DMS53 treated with DMSO at 0.1 percent for 48 hours (cell line): ENCODE measurements at regions not wholly inside any gene's neighbourhood (a gene's known extent, or its start where the extent isn't known, plus 50 kb on each side); places are given as distances from the start of the nearest gene placed in this dataset.

Source experiments
- DNase-seq: peaks from one replicate; lab custom pipeline; 2025; ENCODE audit not compliant: unreplicated experiment; lab: John Stamatoyannopoulos, UW

DNA sequence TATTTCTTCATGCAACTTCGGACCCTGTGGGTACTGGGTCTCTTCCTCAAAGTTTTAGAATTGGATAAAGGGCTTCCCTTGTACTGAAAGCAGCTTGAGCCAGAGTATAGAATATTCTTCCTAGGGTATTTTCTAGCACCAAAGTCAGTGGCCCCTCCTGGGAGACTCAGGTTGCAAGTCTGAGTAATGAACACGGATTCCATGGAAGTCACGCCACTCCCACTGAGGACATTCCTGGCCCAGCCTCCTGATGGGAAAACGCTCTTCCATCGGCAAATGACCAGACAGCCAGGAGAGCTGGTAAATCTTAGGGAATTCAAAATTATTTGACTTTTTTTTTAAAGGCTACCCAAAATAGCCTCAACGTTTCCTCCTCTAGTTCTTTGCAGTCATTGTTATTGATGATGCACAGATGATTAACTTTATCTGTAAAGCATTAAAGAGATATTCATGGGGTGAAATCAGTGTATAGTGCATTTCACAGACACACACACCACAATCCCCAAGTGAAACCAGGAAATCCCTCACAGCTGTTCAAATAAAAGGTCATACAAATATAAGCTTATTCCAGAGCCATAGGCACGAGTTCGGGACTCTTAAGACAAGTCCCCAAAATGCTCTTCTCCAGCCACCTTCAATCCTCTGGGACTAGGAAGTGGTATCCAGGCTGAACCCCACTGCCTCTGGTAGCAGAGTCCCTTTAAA is 248.8 kb downstream of the SOD2 start:
- DNase-seq, result no peak

GRCh38 chr6:159443417-159443920 is 249.6 kb downstream of the SOD2 start:
- no peak for DNase-seq

GRCh38 chr6:159441704-159441981 is 251.4 kb downstream of the SOD2 start:
- no peak for DNase-seq

GRCh38 chr6:159440911-159441703 is 251.9 kb downstream of the SOD2 start:
- DNase-seq, result no peak

- DNase-seq, result no peak
Measured at GRCh38 chr6:159440349-159440748, 252.7 kb downstream of the SOD2 start.

GRCh38 chr6:159439651-159440050 is 253.4 kb downstream of the SOD2 start:
- DNase-seq, result no peak

DNA sequence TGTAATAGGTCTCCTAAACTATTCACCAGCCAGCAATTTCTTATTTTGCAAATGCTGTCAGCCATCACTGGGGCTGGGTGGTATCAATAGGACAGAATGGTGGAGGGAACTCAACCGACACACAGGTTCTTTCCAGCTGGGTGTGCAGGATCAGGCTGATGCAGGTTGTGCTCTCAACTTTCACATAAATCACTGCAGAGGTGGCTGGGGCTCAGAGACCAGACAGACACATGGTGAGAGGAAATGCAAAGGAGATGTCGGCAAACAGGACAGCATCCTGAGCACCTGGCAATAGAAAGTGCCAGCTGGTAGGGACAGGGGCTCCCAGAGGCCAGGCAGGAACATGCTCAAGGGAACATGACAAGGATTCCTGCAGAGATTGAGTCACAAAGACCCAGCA is 254.9 kb downstream of the SOD2 start:
- DNase-seq, result no peak

DNA sequence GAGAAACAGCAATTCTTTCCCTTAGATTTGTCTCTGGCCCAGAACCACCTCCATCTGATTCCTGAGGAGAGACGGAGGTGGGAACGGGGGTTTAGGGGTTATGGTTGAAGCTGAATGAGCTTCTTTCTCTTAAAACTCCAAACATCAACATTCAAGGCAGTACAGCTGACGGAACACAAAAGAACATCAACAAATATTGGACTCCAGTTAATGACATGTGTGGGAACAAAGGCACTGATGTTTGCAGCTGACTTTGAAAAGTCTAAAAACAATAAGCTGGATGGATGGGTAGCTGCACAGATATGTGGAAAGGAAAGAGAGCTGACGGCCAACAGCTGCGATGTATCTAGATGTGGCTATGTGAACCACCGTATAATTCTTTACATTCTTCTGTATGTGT is 256.5 kb downstream of the SOD2 start:
- no peak for DNase-seq

DNA sequence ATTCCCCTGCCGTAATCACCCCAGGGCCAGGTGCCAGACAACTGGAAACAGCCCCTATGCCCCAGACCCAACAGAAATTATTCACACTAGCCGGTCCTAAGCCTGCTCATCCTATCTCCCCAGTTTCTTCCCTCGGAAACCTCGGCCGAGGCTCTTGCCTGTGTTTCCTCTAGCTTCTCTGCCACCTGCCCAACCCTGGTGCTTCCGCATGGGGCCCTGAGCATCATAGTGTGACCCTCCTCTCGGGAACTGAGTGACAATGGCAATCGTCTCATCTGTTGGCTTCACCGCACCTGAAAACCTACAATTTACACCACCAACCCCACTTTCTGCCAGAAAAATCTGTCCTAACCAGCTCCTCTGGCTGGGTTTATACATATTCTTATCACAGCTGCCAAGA is 257.3 kb downstream of the SOD2 start:
- no peak for DNase-seq

DNA sequence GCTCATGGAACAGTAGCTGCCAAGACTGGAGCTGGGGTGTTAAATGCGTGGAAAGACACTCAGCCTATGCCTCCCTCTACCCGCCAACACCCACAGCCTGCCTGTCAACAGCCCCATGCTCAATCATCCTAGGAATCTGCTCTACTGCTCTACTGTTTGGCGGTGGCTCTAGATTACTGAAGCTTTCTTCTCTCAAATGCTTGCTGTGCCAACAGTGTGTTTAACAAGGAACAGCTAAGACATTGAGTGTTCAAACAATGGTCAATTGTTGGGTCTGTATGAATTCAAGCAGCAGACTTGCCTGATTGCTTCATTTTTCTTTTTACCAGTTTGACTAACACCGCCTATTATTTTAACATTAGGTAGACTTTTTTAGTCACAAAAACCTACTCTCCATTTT is 258.6 kb downstream of the SOD2 start:
- no peak for DNase-seq

DNA sequence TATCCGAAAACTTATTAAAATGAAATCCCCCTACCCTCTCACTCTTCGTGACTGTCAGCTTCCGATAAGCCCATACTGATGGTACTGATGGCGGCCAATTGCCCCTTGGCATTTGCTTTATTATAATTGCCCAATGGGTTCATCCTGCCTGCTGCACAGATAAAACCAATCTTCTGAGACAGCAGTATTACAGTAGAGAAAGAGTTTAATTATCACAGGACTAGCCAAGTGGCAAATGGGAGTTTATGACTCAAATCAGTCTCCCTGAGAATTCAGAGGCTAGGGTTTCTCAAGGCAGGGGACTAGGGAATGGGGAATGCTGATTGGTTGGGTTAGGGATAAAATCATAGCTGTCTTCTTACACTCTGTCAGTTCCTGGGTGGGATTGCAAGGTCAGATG is 259.5 kb downstream of the SOD2 start:
- DNase-seq, result no peak

- no peak for DNase-seq
Measured at GRCh38 chr6:159431750-159432149, 261.3 kb downstream of the SOD2 start.

GRCh38 chr6:159430323-159430722 is 261.1 kb downstream of the FNDC1 start:
- no peak for DNase-seq

- DNase-seq, result no peak
Measured at GRCh38 chr6:159429433-159429832, 260.2 kb downstream of the FNDC1 start.

- DNase-seq, result no peak
Measured at GRCh38 chr6:159427771-159428170, 258.6 kb downstream of the FNDC1 start.

DNA sequence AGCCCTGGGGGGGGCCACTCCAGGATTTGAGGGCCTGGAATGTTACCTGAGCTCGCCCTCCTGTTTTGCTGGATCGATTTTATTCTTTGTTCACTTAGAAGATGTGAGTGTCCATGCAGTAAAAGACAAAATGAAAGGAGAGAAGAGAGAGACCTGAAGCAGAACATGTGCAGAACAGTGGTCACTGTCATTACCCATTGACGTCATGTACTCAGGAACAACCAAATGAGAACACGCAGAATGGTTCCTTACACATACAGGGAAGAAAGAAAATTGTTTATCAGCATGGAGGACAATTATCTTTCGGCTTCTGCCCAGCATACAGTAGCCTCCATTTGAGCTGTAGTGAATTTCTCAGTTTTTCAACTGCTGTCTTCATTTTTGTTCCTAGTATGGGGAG is 258.1 kb downstream of the FNDC1 start:
- DNase-seq, result no peak

- DNase-seq, result no peak
Measured at GRCh38 chr6:159425421-159425820, 256.2 kb downstream of the FNDC1 start.

DNA sequence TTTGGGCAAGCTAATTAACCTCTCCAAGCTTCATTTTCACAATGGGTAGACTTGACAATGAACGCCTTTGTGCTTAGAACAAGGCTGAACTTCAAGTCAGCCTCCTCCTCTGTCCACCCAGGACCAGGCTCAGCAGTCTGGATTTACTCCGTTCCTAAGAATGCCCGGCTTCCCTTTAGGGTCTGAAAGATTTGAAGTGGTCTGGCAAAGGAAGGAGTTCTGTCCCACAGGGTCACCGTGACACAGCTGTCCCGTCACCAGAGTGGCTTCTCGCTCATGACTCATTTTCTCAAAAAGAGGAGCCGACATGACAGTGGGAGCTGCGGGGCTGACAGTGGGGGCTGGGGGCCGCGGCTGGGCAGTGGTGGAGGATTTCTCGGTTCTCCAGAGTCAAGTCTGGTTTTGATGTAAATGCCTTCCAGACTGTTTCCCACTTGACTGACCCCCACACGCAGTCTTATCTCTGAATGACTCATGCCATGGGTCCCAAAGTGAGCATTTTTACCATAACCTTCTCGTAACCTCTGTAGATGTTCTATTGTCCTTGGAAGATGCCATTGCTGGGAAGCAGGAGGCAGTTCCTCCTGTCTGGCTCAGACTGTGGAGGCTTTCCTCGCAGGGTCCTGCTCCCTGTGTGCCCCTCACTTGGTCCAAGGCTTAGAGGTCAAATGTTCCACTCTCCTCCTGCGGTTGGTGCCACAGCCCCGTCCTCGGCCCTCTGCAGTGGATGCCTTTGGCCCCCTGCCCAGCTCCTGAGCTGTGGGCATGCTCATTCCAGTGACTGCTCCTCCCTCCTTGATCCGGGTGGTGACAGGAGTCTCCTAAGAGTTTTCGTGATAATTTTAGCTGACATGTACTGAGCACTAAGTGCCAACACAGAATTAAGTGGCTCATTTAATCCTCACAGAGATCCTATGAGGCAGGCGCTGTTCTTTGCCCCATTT is 253.1 kb downstream of the FNDC1 start:
- DNase-seq, result no peak

DNA sequence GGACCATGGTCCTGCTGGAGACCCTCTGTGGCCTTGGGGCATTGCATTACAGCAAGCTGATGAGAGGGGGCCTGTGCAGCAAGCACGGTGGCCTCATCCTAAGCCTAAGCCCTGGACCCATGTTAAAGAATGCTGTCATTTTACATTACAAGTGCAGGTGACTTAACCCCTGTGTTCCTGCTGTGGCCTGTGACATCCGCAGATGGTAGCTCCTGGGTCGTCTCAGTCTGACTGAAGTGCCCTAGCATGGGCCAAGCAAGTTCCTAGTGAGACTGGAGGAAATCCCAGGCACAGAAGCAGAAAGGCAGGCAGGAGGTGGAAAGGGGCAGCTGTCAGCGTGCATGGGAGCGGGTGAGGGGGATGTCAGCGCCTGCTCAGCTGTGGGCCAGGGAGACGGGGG is 252.4 kb downstream of the FNDC1 start:
- no peak for DNase-seq

DNA sequence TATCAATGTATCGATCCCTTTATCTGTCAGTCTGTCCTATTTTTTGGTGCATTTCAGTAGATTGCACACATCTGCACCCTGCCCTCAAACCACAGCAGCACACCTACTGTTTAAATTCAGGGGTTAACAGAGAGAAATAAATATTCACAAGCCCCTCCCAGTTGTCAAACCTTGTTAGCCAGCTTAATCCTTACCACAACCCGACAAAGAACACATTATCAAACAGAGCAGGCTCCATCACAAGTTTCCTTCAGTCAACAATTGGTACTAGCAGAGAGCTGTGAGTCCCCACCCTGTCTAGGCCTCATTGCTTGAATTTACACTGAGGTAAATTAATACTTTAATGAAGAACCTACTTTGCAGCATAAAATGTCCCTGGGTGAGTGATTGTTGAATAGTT is 249.8 kb downstream of the FNDC1 start:
- no peak for DNase-seq

GRCh38 chr6:159416891-159417560 is 247.8 kb downstream of the FNDC1 start:
- no peak for DNase-seq
